ENCODE measurements at regions not wholly inside any gene's neighbourhood (a gene's known extent, or its start where the extent isn't known, plus 50 kb on each side); places are given as distances from the start of the nearest gene placed in this dataset.

GRCh38 chr4:187232796-187233195, 509.1 kb upstream of the FAT1 start:
- no peak for TF ChIP-seq POLR2AphosphoS5 (IDR thresholded peaks at IDR 0.05; ENCODE audit: low read depth)
- no peak for TF ChIP-seq CTCF (IDR thresholded peaks at IDR 0.05; ENCODE audit: insufficient read depth, low read length)
- no peak for TF ChIP-seq GABPA (IDR thresholded peaks at IDR 0.05; ENCODE audit: low read depth)
- TF ChIP-seq, protein P1, sequence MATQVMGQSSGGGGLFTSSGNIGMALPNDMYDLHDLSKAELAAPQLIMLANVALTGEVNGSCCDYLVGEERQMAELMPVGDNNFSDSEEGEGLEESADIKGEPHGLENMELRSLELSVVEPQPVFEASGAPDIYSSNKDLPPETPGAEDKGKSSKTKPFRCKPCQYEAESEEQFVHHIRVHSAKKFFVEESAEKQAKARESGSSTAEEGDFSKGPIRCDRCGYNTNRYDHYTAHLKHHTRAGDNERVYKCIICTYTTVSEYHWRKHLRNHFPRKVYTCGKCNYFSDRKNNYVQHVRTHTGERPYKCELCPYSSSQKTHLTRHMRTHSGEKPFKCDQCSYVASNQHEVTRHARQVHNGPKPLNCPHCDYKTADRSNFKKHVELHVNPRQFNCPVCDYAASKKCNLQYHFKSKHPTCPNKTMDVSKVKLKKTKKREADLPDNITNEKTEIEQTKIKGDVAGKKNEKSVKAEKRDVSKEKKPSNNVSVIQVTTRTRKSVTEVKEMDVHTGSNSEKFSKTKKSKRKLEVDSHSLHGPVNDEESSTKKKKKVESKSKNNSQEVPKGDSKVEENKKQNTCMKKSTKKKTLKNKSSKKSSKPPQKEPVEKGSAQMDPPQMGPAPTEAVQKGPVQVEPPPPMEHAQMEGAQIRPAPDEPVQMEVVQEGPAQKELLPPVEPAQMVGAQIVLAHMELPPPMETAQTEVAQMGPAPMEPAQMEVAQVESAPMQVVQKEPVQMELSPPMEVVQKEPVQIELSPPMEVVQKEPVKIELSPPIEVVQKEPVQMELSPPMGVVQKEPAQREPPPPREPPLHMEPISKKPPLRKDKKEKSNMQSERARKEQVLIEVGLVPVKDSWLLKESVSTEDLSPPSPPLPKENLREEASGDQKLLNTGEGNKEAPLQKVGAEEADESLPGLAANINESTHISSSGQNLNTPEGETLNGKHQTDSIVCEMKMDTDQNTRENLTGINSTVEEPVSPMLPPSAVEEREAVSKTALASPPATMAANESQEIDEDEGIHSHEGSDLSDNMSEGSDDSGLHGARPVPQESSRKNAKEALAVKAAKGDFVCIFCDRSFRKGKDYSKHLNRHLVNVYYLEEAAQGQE (IDR thresholded peaks at IDR 0.05; ENCODE audit: insufficient replicate concordance, low read depth): no peak
- TF ChIP-seq SPI1 (IDR thresholded peaks at IDR 0.05; ENCODE audit: borderline replicate concordance, low read depth): no peak
- H3K27me3 ChIP-seq (ENCODE audit: insufficient read depth, poor library complexity, severe bottlenecking): no peaks in the 10 kb centered on the region
- DNase-seq (ENCODE audit: low read depth in 1 of 2, low spot score in 1 of 2): no peak
- H3K4me3 ChIP-seq (replicated peaks; ENCODE audit: insufficient read depth, low read length): no peak overlapping the region
- no peak overlapping the region for H3K27ac ChIP-seq (replicated peaks)

DNA sequence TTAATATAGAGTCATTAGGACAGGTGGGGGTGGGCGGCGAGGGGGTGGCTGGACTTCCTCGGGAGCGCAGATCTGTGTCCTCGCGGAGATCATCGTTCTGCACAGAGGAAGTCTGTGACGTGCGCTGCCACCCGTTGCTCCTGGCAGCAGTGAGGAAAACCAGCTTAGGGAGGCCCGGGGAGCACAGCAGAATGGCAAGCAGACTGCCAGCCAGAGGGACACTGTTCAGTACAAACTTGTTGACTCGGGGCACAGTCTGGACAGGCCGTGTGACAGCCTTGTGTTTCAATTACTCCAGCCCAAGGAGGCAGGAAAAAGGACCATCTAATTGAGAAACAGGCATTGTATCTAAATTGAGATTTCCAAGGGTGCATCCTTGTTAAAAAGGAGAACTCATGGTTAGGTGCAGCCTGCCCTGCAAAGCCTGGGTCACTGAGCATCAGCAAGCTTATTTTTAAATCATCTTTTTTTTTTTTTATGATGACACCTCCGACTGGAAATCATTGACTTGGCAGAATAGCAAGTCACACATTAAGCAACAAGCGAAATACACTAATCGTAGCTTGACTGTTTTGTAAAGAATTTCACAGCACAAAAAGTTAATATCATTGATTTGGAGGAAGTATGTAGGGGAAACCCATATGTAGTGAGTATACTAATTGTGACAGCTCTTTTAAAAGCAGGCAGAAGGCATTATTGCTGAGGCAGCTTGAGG, 512.0 kb upstream of the FAT1 start:
- H3K4me3 ChIP-seq (replicated peaks; ENCODE audit: insufficient read depth, low read length): no peak overlapping the region
- DNase-seq (ENCODE audit: low read depth in 1 of 2, low spot score in 1 of 2): no peak
- TF ChIP-seq POLR2AphosphoS5 (IDR thresholded peaks at IDR 0.05; ENCODE audit: low read depth): no peak
- no peak overlapping the region for H3K27ac ChIP-seq (replicated peaks)
- no peaks in the 10 kb centered on the region for H3K27me3 ChIP-seq (ENCODE audit: insufficient read depth, poor library complexity, severe bottlenecking)

- DNase-seq (ENCODE audit: low read depth in 1 of 2, low spot score in 1 of 2): no peak
Measured at GRCh38 chr4:187236209-187236890, 512.7 kb upstream of the FAT1 start.

More at GRCh38 chr4:187236209-187236890, 512.7 kb upstream of the FAT1 start:
- H3K27me3 ChIP-seq (ENCODE audit: insufficient read depth, poor library complexity, severe bottlenecking): no peaks in the 10 kb centered on the region
- TF ChIP-seq, protein P1 (IDR thresholded peaks at IDR 0.05; ENCODE audit: insufficient replicate concordance, low read depth): no peak
- TF ChIP-seq GABPA (IDR thresholded peaks at IDR 0.05; ENCODE audit: low read depth) (no peak), CTCF (IDR thresholded peaks at IDR 0.05; ENCODE audit: insufficient read depth, low read length) (no peak), SPI1 (IDR thresholded peaks at IDR 0.05; ENCODE audit: borderline replicate concordance, low read depth) (no peak), POLR2AphosphoS5 (IDR thresholded peaks at IDR 0.05; ENCODE audit: low read depth) (no peak)
- H3K4me3 ChIP-seq (replicated peaks; ENCODE audit: insufficient read depth, low read length): no peak overlapping the region
- H3K27ac ChIP-seq (replicated peaks): no peak overlapping the region
